Fibroblast of lung (primary cell): ENCODE measurements at regions not wholly inside any gene's neighbourhood (a gene's known extent, or its start where the extent isn't known, plus 50 kb on each side); places are given as distances from the start of the nearest gene placed in this dataset.

ENCODE experiments used
- DNase-seq, 2 donors: peaks; one replicate each; pipeline versions ENCODE4 v3.0.0 to v3.0.0-alpha.2; 2010; ENCODE audit warnings: low read depth in 2 of 2
- H2AFZ ChIP-seq: 2 replicates; pipeline ENCODE4 v1.5.1; 2012; ENCODE audit warnings: low read length, control low read depth, inconsistent platforms
- H3K27ac ChIP-seq: 2 replicates; pipeline ENCODE4 v1.5.1; 2011; ENCODE audit warnings: low read length, control low read depth; ENCODE audit not compliant: insufficient read depth
- H3K27me3 ChIP-seq: 2 replicates; pipeline ENCODE4 v1.5.1; 2011; ENCODE audit warnings: mild to moderate bottlenecking, low read length; ENCODE audit not compliant: control insufficient read depth, insufficient read depth
- H3K36me3 ChIP-seq: 2 replicates; pipeline ENCODE4 v1.5.1; 2011; ENCODE audit warnings: low read length; ENCODE audit not compliant: control insufficient read depth, insufficient read depth
- H3K4me1 ChIP-seq: 2 replicates; pipeline ENCODE4 v1.5.1; 2011; ENCODE audit warnings: low read length; ENCODE audit not compliant: control insufficient read depth, insufficient read depth; ENCODE audit errors: extremely low read depth
- H3K4me2 ChIP-seq: 2 replicates; pipeline ENCODE4 v1.5.1; 2011; ENCODE audit warnings: low read length, control low read depth; ENCODE audit not compliant: insufficient read depth; ENCODE audit errors: extremely low read depth
- H3K4me3 ChIP-seq, 4 experiments: fragments of 200-600 bp in 1 of 4; sonication (generic) in 1 of 4; replicated peaks in 1 of 4; 2 replicates each; pipeline ENCODE4 v1.5.1; 2011 to 2016; ENCODE audit warnings: low read length in 4 of 4, low read depth in 3 of 4, mild to moderate bottlenecking in 3 of 4, control low read depth in 2 of 4, inconsistent platforms in 1 of 4, mixed read lengths in 1 of 4; ENCODE audit not compliant: insufficient read depth in 1 of 4; ENCODE audit errors: control extremely low read depth in 1 of 4
- H3K79me2 ChIP-seq: 2 replicates; pipeline ENCODE4 v1.5.1; 2012; ENCODE audit warnings: mild to moderate bottlenecking, low read length, inconsistent platforms; ENCODE audit not compliant: control insufficient read depth, insufficient read depth
- H3K9ac ChIP-seq: 2 replicates; pipeline ENCODE4 v1.5.1; 2011; ENCODE audit warnings: mild to moderate bottlenecking, low read length, control low read depth; ENCODE audit not compliant: insufficient read depth
- H3K9me3 ChIP-seq: 2 replicates; pipeline ENCODE4 v1.5.1; 2012; ENCODE audit warnings: low read depth, low read length; ENCODE audit not compliant: control insufficient read depth, insufficient read depth
- H4K20me1 ChIP-seq: 2 replicates; pipeline ENCODE4 v1.5.1; 2011; ENCODE audit warnings: low read length; ENCODE audit not compliant: control insufficient read depth, insufficient read depth; ENCODE audit errors: extremely low read depth
- CTCF ChIP-seq, 2 donors: IDR thresholded peaks in 1 of 2; conservative IDR thresholded peaks in 1 of 2; 1 replicate in 1 of 2; 2 replicates in 1 of 2; pipeline ENCODE4 v1.5.1; 2011 to 2012; ENCODE audit warnings: low read length in 2 of 2, control low read depth in 1 of 2, inconsistent platforms in 1 of 2, low read depth in 1 of 2, mild to moderate bottlenecking in 1 of 2
- EZH2 ChIP-seq: IDR thresholded peaks from 2 replicates; pipeline ENCODE4 v1.5.1; 2012; ENCODE audit warnings: low read length, control low read depth, mild to moderate bottlenecking; ENCODE audit errors: missing control alignments

- Histone ChIP-seq H3K79me2 (no peaks in the 10 kb centered on the region), H3K4me3 (no peak overlapping the region), H3K4me1 (no peaks in the 10 kb centered on the region), H3K9me3 (no peaks in the 10 kb centered on the region), H2AFZ (no peak overlapping the region), H3K27ac (no peak overlapping the region), H3K27me3 (no peaks in the 10 kb centered on the region), H3K9ac (no peak overlapping the region), H3K4me2 (no peak overlapping the region), H4K20me1 (no peaks in the 10 kb centered on the region), H3K36me3 (no peaks in the 10 kb centered on the region)
- TF ChIP-seq CTCF (conservative IDR thresholded peaks at IDR 0.05 in 1 of 2, IDR thresholded peaks at IDR 0.05 in 1 of 2; ENCODE audit: low read depth in 1 of 2, low read length in 2 of 2) (no peak), EZH2 (no peak)
- DNase-seq, result no peak
Measured at GRCh38 chr3:191869738-191870415, 408.9 kb downstream of the PYDC2 start.

- Histone ChIP-seq H3K9ac (no peak overlapping the region), H4K20me1 (no peaks in the 10 kb centered on the region), H3K36me3 (no peaks in the 10 kb centered on the region), H2AFZ (no peak overlapping the region), H3K79me2 (no peaks in the 10 kb centered on the region), H3K4me3 (no peak overlapping the region), H3K27ac (no peak overlapping the region), H3K27me3 (no peaks in the 10 kb centered on the region), H3K4me1 (no peaks in the 10 kb centered on the region), H3K4me2 (no peak overlapping the region), H3K9me3 (no peaks in the 10 kb centered on the region)
- TF ChIP-seq CTCF (conservative IDR thresholded peaks at IDR 0.05 in 1 of 2, IDR thresholded peaks at IDR 0.05 in 1 of 2; ENCODE audit: low read depth in 1 of 2, low read length in 2 of 2) (no peak), EZH2 (no peak)
- no peak for DNase-seq
Measured at GRCh38 chr3:191873736-191874135, 412.8 kb downstream of the PYDC2 start.

- H3K36me3 ChIP-seq, result no peaks in the 10 kb centered on the region
- no peak overlapping the region for H2AFZ ChIP-seq
- H3K4me1 ChIP-seq, result no peaks in the 10 kb centered on the region
- no peak overlapping the region for H3K4me2 ChIP-seq
- H3K27ac ChIP-seq, result no peak overlapping the region
- TF ChIP-seq EZH2 (no peak), CTCF (conservative IDR thresholded peaks at IDR 0.05 in 1 of 2, IDR thresholded peaks at IDR 0.05 in 1 of 2; ENCODE audit: low read depth in 1 of 2, low read length in 2 of 2) (no peak)
- H4K20me1 ChIP-seq, result no peaks in the 10 kb centered on the region
- H3K79me2 ChIP-seq, result no peaks in the 10 kb centered on the region
- no peak overlapping the region for H3K9ac ChIP-seq
- H3K4me3 ChIP-seq, result no peak overlapping the region
- H3K9me3 ChIP-seq, result no peaks in the 10 kb centered on the region
- DNase-seq, result peak in 1 of 2 donors; percentile 70
- no peaks in the 10 kb centered on the region for H3K27me3 ChIP-seq
Measured at GRCh38 chr3:191882289-191882688, 421.3 kb downstream of the PYDC2 start.
